Activated CD4-positive, alpha-beta T cell treated with anti-CD3 and anti-CD28 coated beads, Interleukin-2, Interleukin-4, amounts not matched to agents 100 ng/mL and 50 ng/mL, durations not matched to agents 16 hours and 8 hours (primary cell): ENCODE measurements at regions not wholly inside any gene's neighbourhood (a gene's known extent, or its start where the extent isn't known, plus 50 kb on each side); places are given as distances from the start of the nearest gene placed in this dataset.
A peak's percentile ranks its signal among the peaks of the same experiment; 100 is the strongest.

Experiments
- DNase-seq: peaks from one replicate; pipeline ENCODE4 v3.0.0-alpha.2; 2020; ENCODE audit warnings: low spot score

DNA sequence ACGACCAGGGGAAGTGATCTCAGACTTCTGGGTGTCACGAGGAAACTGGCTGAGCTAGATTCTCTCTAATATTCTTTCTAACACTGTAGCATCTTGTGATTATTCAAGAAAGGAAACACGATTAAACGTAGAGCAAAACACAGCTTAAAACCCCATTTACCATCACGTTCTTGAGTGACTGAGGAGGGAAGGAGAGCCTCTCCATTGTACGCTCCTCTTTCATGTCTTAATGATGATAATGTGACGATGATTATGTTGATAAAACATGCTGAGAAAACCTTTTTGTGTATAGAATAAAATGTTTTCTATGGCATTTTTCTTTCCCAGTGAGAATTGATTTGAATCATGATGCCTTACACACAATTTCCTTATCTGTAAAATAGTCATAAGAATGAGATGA lies 705.6 kb upstream of the ID2 start:
- DNase-seq = no peak

- DNase-seq = no peak
Measured at GRCh38 chr2:7977981-7978380, 703.9 kb upstream of the ID2 start.

GRCh38 chr2:7982054-7982453 lies 699.8 kb upstream of the ID2 start:
- DNase-seq = no peak

- DNase-seq = no peak
Measured at GRCh38 chr2:7983451-7983850, 698.4 kb upstream of the ID2 start.

DNA sequence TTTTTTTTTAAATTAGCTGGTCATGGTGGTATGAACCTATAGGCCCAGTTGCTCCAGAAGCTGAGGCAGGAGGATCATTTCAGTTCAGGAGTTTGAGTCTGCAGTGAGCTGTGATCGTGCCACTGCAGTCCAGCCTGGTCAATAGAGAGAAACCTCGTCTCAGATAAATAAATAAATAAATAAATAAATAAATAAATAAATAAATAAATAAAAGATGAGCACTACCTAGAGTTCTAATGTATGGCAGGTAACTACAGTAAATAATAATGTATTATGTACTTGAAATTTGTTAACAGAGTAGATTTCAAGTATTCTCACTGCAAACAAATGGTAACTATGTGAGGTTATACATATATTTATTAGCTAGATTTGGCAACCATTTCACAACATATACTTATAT lies 697.9 kb upstream of the ID2 start:
- no peak for DNase-seq

- DNase-seq = peak; percentile 61
Measured at GRCh38 chr2:7984693-7985353, 697.0 kb upstream of the ID2 start.

DNA sequence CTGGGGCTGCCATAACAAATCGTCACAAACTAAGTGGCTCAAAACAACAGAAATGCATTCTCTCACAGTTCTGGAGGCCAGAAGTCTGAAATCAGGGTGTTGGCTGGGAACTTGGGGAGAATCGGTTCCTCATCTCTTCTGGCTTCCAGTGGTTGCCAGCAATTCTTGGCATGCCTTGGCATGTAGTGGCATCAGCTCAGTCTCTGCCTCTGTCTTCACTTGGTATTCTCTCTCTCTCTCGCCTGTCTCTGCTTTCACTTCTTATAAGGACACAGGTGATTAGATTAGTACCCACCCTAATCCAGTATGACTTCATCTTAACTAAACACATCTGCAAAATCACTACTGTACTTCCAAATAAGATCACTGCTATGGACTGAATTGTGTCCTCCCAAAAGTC lies 695.4 kb upstream of the ID2 start:
- DNase-seq = no peak

- DNase-seq = no peak
Measured at GRCh38 chr2:7987992-7988391, 693.9 kb upstream of the ID2 start.

- DNase-seq = no peak
Measured at GRCh38 chr2:7988440-7988839, 693.4 kb upstream of the ID2 start.

DNA sequence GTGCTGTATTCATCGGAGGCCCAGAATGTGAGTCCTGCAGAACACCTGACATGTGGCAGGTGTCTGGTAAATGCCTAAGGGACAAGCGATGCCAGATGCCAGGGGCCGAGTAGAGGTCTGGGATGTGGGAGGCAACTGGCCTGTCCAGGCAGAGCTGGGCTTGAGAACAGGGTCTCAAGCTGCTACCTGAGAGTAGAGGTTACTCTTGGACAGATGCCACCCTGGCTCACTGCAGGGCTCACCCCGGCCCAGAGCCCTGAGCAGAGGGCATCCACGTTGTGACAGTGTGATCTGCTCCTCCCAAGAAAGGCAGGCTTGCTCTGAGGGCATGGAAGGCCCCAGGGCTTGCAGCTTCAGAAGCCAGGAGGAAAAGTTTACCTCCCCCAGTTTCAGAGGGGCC lies 692.0 kb upstream of the ID2 start:
- DNase-seq = no peak

DNA sequence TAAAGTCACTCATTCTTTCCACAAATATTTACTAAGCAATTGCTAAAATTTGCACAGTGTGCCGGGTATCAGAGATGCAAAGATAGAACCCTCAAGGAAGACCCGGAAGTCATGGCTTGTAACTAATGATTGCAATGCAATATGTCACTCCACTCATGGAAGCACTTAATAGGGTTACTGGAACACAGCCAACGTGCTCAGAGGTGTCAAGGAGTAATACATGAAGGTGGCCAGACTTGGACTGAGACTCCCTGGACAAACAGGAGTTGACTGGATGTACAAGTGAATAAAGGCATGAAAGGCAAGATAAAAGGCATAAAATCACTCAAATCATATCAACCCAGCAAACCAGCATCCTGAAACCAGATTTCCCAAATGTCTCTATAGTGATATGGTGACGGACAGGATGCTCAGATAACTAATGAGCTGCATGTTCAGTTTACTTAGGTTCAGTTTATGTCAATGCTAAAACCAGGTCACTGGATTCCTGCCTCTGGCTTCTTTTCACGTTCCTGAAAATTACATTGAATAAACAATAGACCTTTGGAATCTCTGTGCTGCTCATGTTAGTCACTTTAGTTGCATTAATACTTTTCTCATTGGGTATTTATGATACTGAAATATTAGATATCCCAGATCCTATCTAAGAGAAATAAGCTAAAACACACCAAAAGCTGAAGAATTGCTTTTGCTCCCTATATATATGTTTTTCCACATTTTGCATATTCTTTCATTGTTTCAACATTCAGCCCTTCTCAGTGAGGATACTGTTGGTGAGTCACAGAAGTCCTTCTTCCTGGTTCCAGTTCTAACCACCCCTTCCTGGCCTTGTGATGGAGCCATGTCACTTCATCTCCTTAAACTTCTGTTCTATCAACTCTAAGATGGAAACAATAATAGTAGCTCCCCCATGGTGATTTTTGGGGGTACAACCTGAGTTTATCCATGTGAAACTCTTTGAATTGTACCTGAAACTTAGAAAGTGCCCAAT lies 688.9 kb upstream of the ID2 start:
- DNase-seq = no peak

DNA sequence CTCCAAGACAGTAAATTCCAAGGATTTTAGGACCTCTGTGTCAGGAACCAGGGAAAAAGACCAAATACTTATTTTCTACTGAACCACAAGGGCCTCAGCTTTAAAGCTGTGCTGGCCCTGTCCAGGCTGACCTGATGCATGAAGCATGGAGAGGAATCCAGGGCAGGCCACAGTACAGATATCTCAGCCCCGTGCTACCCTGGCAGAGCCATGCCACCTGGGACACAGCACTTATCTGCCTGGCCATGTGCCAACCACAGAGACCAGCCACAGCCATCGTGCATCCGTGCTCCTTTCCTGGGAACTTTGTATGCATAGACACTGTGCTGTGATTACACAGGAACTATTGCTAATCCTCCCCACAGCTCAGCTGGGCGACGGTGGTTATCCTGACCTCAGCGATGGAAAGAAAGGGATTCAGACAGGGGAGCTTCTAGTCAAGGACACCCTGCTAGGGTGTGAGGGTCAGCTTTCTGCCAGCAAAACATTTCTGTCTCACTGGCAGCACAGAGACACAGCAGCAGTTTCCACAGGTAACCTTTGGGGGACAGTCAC lies 687.4 kb upstream of the ID2 start:
- DNase-seq = no peak

DNA sequence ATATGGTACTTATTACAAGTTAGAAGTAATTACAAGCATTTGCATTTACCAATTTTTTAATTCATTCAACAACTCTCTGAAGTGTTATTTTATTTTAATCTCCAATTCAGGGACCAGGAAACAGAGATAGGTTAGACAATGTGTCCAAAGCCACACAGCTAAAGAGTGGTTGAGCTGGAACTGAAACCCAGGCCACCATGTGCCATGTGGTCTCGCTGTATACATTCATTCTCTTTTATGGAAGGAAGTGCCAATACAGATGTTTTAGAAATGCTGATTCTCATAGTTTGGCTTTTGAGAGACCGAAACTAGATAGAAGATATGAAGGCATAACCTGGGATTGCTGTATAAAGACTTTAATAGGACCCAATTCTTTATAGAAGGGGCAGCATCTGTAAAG lies 684.6 kb upstream of the ID2 start:
- DNase-seq = no peak

- no peak for DNase-seq
Measured at GRCh38 chr2:7999683-8000476, 682.0 kb upstream of the ID2 start.

GRCh38 chr2:8000870-8001269 lies 681.0 kb upstream of the ID2 start:
- no peak for DNase-seq

DNA sequence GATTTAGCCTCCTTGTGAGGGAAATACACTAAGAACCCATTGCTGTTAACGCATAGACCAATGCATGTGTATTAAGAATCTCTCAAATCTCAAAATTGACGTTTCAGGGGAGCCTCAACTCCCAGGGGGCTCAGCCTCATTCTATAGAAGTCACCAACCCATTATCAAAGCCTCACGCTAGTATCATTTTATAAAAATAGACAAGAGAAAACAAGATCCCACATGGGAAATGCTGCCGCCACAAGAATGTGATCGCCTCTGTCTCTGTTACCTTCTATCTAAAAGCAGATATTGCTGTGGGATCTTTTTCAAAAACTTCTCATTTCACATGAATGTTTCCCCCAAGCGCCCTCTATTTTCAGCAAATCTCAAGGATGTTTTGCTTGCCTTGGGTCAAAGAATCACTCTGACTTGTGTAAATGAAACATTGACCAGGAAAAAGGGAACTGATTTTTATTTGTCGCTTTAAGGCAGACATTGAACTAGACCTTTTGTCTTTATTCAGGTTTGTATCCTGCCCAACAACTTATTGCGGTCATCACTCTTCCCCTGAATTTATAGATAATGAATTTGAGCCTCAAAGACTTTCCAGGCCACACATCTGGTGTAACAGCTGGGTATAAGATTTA lies 679.0 kb upstream of the ID2 start:
- DNase-seq = no peak

DNA sequence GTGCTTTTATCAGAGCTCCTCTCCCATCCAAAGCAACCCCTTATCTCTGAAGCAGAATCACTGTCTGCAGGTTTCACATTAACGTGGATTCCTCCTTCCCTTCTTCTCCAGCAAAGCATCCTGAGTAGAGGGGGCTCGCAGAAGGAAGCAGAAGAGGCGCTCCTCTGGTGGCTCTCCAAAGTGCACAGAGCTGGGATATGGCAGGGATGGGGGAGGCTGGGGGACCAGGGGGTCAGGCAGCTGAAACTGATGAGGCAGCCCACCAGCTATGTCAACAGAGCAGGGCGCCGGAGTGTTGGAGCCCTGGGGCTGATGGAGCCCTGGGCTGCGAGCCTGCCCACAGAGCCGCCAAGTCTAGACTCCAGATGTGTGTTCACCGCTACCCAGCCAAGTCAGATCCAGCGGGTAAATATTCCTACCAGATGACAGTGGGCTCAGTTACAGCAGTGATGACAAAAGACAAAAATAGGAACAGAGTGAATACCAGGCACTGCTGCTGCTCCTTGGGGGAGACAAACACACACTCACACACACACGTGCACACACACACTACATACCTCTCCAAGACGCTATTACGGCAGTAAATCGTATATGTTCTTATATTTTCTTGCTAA lies 678.3 kb upstream of the ID2 start:
- DNase-seq = no peak

DNA sequence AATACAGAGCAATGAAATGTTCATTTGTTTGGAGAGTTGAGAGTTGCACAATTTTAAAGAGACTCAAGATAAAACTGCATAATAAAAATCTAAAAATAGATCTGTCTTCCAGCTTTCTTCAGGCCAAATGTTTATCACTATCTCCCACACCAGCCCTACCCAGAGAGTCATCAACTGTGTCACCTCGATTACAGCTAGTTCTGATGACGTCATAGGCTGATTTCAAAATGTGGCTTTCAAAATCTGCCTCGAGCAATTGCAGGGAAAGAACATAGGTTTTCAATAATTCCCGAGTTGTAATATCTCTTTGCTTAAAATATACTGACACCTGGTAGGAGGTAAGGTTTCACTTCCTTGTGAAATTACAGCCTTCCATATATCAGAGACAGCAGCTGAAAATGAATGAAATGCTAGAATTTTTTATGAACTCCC lies 677.6 kb upstream of the ID2 start:
- no peak for DNase-seq

DNA sequence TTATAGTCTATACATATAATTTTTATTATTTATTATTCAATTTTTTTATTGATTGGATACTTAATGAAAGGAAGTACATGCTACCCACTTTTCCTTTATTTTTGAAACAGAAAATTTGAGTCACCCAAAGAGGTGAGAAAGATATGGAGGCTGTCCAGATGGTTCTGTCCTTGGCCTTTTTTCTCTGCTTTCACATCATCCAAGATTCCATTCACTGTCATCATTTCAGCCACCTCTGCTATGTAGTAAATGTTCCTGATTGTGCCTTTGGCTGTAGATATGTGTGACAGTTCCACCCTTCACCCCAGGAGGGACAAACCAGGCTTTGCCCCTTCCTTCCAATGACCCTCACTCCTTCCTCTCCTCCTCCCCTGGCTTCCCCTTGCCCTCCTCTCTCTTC lies 675.7 kb upstream of the ID2 start:
- no peak for DNase-seq

- no peak for DNase-seq
Measured at GRCh38 chr2:8006626-8007025, 675.2 kb upstream of the ID2 start.

DNA sequence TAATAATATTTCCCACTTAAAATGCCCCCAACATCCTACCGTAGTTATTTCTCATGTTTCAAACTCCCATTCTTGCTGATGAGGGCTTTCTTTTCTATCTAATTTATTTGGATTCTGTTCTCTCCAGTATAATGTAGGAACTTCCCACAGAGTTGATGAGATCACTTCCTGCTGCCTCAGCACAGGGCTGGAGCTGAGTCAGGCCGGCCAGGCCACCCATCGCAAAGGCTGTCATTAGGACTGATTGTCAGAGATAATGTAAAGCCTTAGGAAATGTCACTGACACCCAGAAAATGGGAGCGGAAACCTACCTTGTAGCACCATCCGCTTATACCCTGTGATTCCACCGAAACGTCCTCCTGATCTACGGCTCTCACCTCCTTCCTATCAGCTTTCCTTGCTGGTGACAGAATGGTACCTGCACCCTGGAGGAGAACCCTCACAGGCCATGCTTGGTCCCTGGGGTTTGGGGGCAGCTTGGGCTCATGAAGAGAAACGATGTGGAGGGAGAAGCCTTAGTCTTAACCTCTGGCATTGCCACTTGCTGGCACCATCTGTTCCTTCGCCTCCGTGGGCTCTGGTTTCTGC lies 672.8 kb upstream of the ID2 start:
- DNase-seq = no peak
